GM23338 (cell line): ENCODE measurements at regions not wholly inside any gene's neighbourhood (a gene's known extent, or its start where the extent isn't known, plus 50 kb on each side); places are given as distances from the start of the nearest gene placed in this dataset.

Source experiments
- ATAC-seq: fragments of 200-7000 bp; cut with Tn5 transposase; 3 replicates; pipeline ENCODE4 v1.9.1; 2020
- DNase-seq: peaks from one replicate; pipeline ENCODE4 v3.0.0-alpha.2; 2015; ENCODE audit warnings: low spot score
- H2AFZ ChIP-seq: fragments of 200-600 bp; sonication (generic); 2 replicates; pipeline ENCODE4 v1.8.0; 2016; ENCODE audit warnings: antibody characterized with exemption, mild to moderate bottlenecking, moderate library complexity
- H3F3A ChIP-seq: fragments of 200-600 bp; sonication (generic); replicated peaks from 2 replicates; pipeline ENCODE4 v1.8.0; 2017; ENCODE audit warnings: antibody characterized with exemption, mixed run types, low read depth
- H3K27ac ChIP-seq: fragments of 200-600 bp; sonication (generic); 2 replicates; pipeline ENCODE4 v1.6.1; 2016; ENCODE audit warnings: low read depth
- H3K27me3 ChIP-seq: fragments of 200-600 bp; sonication (generic); 2 replicates; pipeline ENCODE4 v1.8.0; 2016; ENCODE audit warnings: mild to moderate bottlenecking, mixed run types, moderate library complexity; ENCODE audit not compliant: insufficient read depth
- H3K36me3 ChIP-seq: fragments of 200-600 bp; sonication (generic); 2 replicates; pipeline ENCODE4 v1.8.0; 2016; ENCODE audit warnings: mild to moderate bottlenecking; ENCODE audit not compliant: insufficient read depth
- H3K4me1 ChIP-seq: fragments of 200-600 bp; sonication (generic); 2 replicates; pipeline ENCODE4 v1.8.0; 2016; ENCODE audit warnings: mild to moderate bottlenecking, moderate library complexity; ENCODE audit not compliant: insufficient read depth
- H3K4me2 ChIP-seq: fragments of 200-600 bp; sonication (generic); 2 replicates; pipeline ENCODE4 v1.7.1; 2017; ENCODE audit warnings: mixed run types
- H3K4me3 ChIP-seq: fragments of 200-600 bp; sonication (generic); 2 replicates; pipeline ENCODE4 v1.6.1; 2016; ENCODE audit warnings: mixed run types
- H3K79me2 ChIP-seq: fragments of 200-600 bp; sonication (generic); replicated peaks from 2 replicates; pipeline ENCODE4 v1.8.0; 2017; ENCODE audit warnings: mild to moderate bottlenecking; ENCODE audit not compliant: insufficient read depth
- H3K9me2 ChIP-seq: fragments of 200-600 bp; sonication (generic); 2 replicates; pipeline ENCODE4 v1.8.0; 2017; ENCODE audit not compliant: insufficient read depth
- H4K20me1 ChIP-seq: fragments of 200-600 bp; sonication (generic); replicated peaks from 2 replicates; pipeline ENCODE4 v1.8.0; 2017; ENCODE audit warnings: mild to moderate bottlenecking; ENCODE audit not compliant: insufficient read depth
- H3K27ac Mint-ChIP-seq: 2 replicates; pipeline ENCODE4 v1.8.0; 2020; ENCODE audit warnings: inconsistent platforms, mild to moderate bottlenecking, moderate library complexity, mixed read lengths
- H3K27me3 Mint-ChIP-seq: 3 replicates; pipeline ENCODE4 v1.8.0; 2022; ENCODE audit warnings: low read depth, mild to moderate bottlenecking, moderate library complexity, mixed read lengths, inconsistent platforms; ENCODE audit not compliant: insufficient read depth, poor library complexity
- H3K36me3 Mint-ChIP-seq: 3 replicates; pipeline ENCODE4 v1.8.0; 2021; ENCODE audit warnings: low read depth, mild to moderate bottlenecking, inconsistent platforms, moderate library complexity, mixed read lengths
- H3K4me1 Mint-ChIP-seq: 3 replicates; pipeline ENCODE4 v1.8.0; 2020; ENCODE audit warnings: mild to moderate bottlenecking, inconsistent platforms, mixed read lengths
- H3K4me3 Mint-ChIP-seq: 3 replicates; pipeline ENCODE4 v1.8.0; 2021; ENCODE audit warnings: moderate library complexity, mild to moderate bottlenecking, inconsistent platforms, mixed read lengths
- H3K9me3 Mint-ChIP-seq: 3 replicates; pipeline ENCODE4 v1.8.0; 2020; ENCODE audit warnings: moderate library complexity, mild to moderate bottlenecking, inconsistent platforms, mixed read lengths
- CREB1 ChIP-seq: fragments of 250-450 bp; sonication (Bioruptor Pico); IDR thresholded peaks from 2 replicates; pipeline ENCODE4 v1.5.0; 2020; ENCODE audit warnings: low read depth, mild to moderate bottlenecking, moderate library complexity
- CTCF ChIP-seq, 2 experiments: fragments of 200-600 bp in 1 of 2; sonication (generic) in 1 of 2; conservative IDR thresholded peaks; 2 replicates each; pipeline versions ENCODE4 v1.5.1 to v1.6.1; 2016 to 2017; ENCODE audit warnings: antibody characterized with exemption in 2 of 2, low read depth in 2 of 2, mild to moderate bottlenecking in 2 of 2, moderate library complexity in 1 of 2
- JUNB ChIP-seq: IDR thresholded peaks from one replicate; pipeline ENCODE4 v1.6.1; 2016; ENCODE audit warnings: antibody characterized with exemption; ENCODE audit not compliant: unreplicated experiment
- NANOG ChIP-seq: IDR thresholded peaks from 2 replicates; pipeline ENCODE4 v1.6.1; 2016; ENCODE audit warnings: antibody characterized with exemption, borderline replicate concordance
- POLR2AphosphoS5 ChIP-seq: IDR thresholded peaks from 2 replicates; pipeline ENCODE4 v1.6.1; 2016; ENCODE audit warnings: antibody characterized with exemption, low read depth
- STAT1 ChIP-seq: IDR thresholded peaks from one replicate; pipeline ENCODE4 v1.6.1; 2016; ENCODE audit warnings: antibody characterized with exemption; ENCODE audit not compliant: unreplicated experiment
- ZNF331 ChIP-seq: fragments of 250-450 bp; sonication (Bioruptor Pico); IDR thresholded peaks from 2 replicates; pipeline ENCODE4 v1.5.0; 2020; ENCODE audit warnings: low read depth, mild to moderate bottlenecking, moderate library complexity
- TF ChIP-seq, protein P1 (sequence below): IDR thresholded peaks from 2 replicates; pipeline ENCODE4 v1.6.1; 2016; ENCODE audit warnings: antibody characterized with exemption
- TF ChIP-seq, protein P2 (sequence below): fragments of 250-450 bp; sonication (Bioruptor Pico); IDR thresholded peaks from 2 replicates; pipeline ENCODE4 v1.5.0; 2020; ENCODE audit warnings: mild to moderate bottlenecking, moderate library complexity
- TF ChIP-seq, protein P3 (sequence below): IDR thresholded peaks from one replicate; pipeline ENCODE4 v1.6.1; 2018; ENCODE audit warnings: antibody characterized with exemption; ENCODE audit not compliant: unreplicated experiment

- Mint-ChIP-seq H3K9me3 (no peaks in the 10 kb centered on the region; the same call in 2 of the 3 replicates), H3K27ac (peak overlapping the region; percentile 48), H3K4me1 (peaks cover 60% of the 10 kb centered on the region), H3K27me3 (peaks cover 14% of the 10 kb centered on the region), H3K4me3 (peak overlapping the region; percentile 24), H3K36me3 (no peaks in the 10 kb centered on the region)
- no peak for TF ChIP-seq POLR2AphosphoS5
- TF ChIP-seq CTCF (conservative IDR thresholded peaks at IDR 0.05; ENCODE audit: low read depth in 2 of 2), result no peak
- no peak for TF ChIP-seq ZNF331 (CRISPR knock-in tag)
- TF ChIP-seq, protein P1, sequence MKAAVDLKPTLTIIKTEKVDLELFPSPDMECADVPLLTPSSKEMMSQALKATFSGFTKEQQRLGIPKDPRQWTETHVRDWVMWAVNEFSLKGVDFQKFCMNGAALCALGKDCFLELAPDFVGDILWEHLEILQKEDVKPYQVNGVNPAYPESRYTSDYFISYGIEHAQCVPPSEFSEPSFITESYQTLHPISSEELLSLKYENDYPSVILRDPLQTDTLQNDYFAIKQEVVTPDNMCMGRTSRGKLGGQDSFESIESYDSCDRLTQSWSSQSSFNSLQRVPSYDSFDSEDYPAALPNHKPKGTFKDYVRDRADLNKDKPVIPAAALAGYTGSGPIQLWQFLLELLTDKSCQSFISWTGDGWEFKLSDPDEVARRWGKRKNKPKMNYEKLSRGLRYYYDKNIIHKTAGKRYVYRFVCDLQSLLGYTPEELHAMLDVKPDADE, result no peak
- no peak for TF ChIP-seq CREB1 (CRISPR knock-in tag)
- TF ChIP-seq STAT1, result no peak
- no peak for TF ChIP-seq NANOG
- TF ChIP-seq, protein P2, sequence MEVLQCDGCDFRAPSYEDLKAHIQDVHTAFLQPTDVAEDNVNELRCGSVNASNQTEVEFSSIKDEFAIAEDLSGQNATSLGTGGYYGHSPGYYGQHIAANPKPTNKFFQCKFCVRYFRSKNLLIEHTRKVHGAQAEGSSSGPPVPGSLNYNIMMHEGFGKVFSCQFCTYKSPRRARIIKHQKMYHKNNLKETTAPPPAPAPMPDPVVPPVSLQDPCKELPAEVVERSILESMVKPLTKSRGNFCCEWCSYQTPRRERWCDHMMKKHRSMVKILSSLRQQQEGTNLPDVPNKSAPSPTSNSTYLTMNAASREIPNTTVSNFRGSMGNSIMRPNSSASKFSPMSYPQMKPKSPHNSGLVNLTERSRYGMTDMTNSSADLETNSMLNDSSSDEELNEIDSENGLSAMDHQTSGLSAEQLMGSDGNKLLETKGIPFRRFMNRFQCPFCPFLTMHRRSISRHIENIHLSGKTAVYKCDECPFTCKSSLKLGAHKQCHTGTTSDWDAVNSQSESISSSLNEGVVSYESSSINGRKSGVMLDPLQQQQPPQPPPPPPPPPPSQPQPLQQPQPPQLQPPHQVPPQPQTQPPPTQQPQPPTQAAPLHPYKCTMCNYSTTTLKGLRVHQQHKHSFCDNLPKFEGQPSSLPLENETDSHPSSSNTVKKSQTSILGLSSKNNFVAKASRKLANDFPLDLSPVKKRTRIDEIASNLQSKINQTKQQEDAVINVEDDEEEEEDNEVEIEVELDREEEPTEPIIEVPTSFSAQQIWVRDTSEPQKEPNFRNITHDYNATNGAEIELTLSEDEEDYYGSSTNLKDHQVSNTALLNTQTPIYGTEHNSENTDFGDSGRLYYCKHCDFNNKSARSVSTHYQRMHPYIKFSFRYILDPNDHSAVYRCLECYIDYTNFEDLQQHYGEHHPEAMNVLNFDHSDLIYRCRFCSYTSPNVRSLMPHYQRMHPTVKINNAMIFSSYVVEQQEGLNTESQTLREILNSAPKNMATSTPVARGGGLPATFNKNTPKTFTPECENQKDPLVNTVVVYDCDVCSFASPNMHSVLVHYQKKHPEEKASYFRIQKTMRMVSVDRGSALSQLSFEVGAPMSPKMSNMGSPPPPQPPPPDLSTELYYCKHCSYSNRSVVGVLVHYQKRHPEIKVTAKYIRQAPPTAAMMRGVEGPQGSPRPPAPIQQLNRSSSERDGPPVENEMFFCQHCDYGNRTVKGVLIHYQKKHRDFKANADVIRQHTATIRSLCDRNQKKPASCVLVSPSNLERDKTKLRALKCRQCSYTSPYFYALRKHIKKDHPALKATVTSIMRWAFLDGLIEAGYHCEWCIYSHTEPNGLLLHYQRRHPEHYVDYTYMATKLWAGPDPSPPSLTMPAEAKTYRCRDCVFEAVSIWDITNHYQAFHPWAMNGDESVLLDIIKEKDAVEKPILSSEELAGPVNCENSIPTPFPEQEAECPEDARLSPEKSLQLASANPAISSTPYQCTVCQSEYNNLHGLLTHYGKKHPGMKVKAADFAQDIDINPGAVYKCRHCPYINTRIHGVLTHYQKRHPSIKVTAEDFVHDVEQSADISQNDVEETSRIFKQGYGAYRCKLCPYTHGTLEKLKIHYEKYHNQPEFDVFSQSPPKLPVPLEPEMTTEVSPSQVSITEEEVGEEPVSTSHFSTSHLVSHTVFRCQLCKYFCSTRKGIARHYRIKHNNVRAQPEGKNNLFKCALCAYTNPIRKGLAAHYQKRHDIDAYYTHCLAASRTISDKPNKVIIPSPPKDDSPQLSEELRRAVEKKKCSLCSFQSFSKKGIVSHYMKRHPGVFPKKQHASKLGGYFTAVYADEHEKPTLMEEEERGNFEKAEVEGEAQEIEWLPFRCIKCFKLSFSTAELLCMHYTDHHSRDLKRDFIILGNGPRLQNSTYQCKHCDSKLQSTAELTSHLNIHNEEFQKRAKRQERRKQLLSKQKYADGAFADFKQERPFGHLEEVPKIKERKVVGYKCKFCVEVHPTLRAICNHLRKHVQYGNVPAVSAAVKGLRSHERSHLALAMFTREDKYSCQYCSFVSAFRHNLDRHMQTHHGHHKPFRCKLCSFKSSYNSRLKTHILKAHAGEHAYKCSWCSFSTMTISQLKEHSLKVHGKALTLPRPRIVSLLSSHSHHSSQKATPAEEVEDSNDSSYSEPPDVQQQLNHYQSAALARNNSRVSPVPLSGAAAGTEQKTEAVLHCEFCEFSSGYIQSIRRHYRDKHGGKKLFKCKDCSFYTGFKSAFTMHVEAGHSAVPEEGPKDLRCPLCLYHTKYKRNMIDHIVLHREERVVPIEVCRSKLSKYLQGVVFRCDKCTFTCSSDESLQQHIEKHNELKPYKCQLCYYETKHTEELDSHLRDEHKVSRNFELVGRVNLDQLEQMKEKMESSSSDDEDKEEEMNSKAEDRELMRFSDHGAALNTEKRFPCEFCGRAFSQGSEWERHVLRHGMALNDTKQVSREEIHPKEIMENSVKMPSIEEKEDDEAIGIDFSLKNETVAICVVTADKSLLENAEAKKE (CRISPR knock-in tag), result no peak
- TF ChIP-seq, protein P3, sequence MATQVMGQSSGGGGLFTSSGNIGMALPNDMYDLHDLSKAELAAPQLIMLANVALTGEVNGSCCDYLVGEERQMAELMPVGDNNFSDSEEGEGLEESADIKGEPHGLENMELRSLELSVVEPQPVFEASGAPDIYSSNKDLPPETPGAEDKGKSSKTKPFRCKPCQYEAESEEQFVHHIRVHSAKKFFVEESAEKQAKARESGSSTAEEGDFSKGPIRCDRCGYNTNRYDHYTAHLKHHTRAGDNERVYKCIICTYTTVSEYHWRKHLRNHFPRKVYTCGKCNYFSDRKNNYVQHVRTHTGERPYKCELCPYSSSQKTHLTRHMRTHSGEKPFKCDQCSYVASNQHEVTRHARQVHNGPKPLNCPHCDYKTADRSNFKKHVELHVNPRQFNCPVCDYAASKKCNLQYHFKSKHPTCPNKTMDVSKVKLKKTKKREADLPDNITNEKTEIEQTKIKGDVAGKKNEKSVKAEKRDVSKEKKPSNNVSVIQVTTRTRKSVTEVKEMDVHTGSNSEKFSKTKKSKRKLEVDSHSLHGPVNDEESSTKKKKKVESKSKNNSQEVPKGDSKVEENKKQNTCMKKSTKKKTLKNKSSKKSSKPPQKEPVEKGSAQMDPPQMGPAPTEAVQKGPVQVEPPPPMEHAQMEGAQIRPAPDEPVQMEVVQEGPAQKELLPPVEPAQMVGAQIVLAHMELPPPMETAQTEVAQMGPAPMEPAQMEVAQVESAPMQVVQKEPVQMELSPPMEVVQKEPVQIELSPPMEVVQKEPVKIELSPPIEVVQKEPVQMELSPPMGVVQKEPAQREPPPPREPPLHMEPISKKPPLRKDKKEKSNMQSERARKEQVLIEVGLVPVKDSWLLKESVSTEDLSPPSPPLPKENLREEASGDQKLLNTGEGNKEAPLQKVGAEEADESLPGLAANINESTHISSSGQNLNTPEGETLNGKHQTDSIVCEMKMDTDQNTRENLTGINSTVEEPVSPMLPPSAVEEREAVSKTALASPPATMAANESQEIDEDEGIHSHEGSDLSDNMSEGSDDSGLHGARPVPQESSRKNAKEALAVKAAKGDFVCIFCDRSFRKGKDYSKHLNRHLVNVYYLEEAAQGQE, result no peak
- TF ChIP-seq JUNB, result no peak
- peaks cover 41% of the 10 kb centered on the region for H3K4me1 ChIP-seq
- H3F3A ChIP-seq, result no peaks in the 10 kb centered on the region; the same call in 1 of the 2 replicates
- H4K20me1 ChIP-seq, result no peaks in the 10 kb centered on the region
- no peak for ATAC-seq
- no peaks in the 10 kb centered on the region for H3K27me3 ChIP-seq
- H3K27ac ChIP-seq, result peak overlapping the region; percentile 76; the same call in 1 of the 2 replicates
- DNase-seq, result no peak
- H3K79me2 ChIP-seq, result no peaks in the 10 kb centered on the region
- H3K4me2 ChIP-seq, result peak overlapping the region; percentile 62
- no peak overlapping the region for H3K4me3 ChIP-seq
- H3K36me3 ChIP-seq, result no peaks in the 10 kb centered on the region
- no peaks in the 10 kb centered on the region for H3K9me2 ChIP-seq
- no peak overlapping the region for H2AFZ ChIP-seq
These were observed 921.1 kb downstream of the UQCRFS1 start for GRCh38 chr19:28291874-28292273.
